Endodermal cell (in vitro differentiated cells): ENCODE measurements at regions not wholly inside any gene's neighbourhood (a gene's known extent, or its start where the extent isn't known, plus 50 kb on each side); places are given as distances from the start of the nearest gene placed in this dataset.

Experiments
- DNase-seq: peaks from one replicate; pipeline ENCODE4 v3.0.0-alpha.2; 2017
- H3K27ac ChIP-seq: 2 replicates; pipeline ENCODE4 v1.5.1; 2013; ENCODE audit warnings: mild to moderate bottlenecking, low read depth, low read length, moderate library complexity
- H3K27me3 ChIP-seq: 2 replicates; pipeline ENCODE4 v1.6.1; 2013; ENCODE audit warnings: mild to moderate bottlenecking, low read length, moderate library complexity; ENCODE audit not compliant: insufficient read depth, control insufficient read depth, poor library complexity, severe bottlenecking
- H3K36me3 ChIP-seq: 2 replicates; pipeline ENCODE4 v1.7.0; 2013; ENCODE audit warnings: mild to moderate bottlenecking, low read length, moderate library complexity; ENCODE audit not compliant: control insufficient read depth, insufficient read depth
- H3K4me1 ChIP-seq: one replicate; pipeline ENCODE4 v1.7.0; 2013; ENCODE audit warnings: low read length; ENCODE audit not compliant: control insufficient read depth, insufficient read depth
- H3K4me3 ChIP-seq: 2 replicates; pipeline ENCODE4 v1.5.1; 2013; ENCODE audit warnings: mild to moderate bottlenecking, low read length, moderate library complexity
- H3K9ac ChIP-seq: 2 replicates; pipeline ENCODE4 v1.6.1; 2013; ENCODE audit warnings: mild to moderate bottlenecking, low read length, moderate library complexity; ENCODE audit not compliant: poor library complexity, severe bottlenecking; ENCODE audit errors: extremely low read depth
- H3K9me3 ChIP-seq: 2 replicates; pipeline ENCODE4 v1.6.1; 2013; ENCODE audit warnings: mild to moderate bottlenecking, low read length, moderate library complexity; ENCODE audit not compliant: control insufficient read depth
- H3K27ac Mint-ChIP-seq: 2 replicates; pipeline ENCODE4 v1.8.0; 2020; ENCODE audit warnings: mixed read lengths
- H3K27me3 Mint-ChIP-seq: 2 replicates; pipeline ENCODE4 v1.8.0; 2021; ENCODE audit warnings: mild to moderate bottlenecking, mixed read lengths; ENCODE audit not compliant: insufficient read depth
- H3K36me3 Mint-ChIP-seq: 2 replicates; pipeline ENCODE4 v1.8.0; 2020; ENCODE audit warnings: low read depth, mixed read lengths
- H3K4me1 Mint-ChIP-seq: 2 replicates; pipeline ENCODE4 v1.8.0; 2020; ENCODE audit warnings: mixed read lengths
- H3K4me3 Mint-ChIP-seq: 2 replicates; pipeline ENCODE4 v1.8.0; 2020; ENCODE audit warnings: mild to moderate bottlenecking, moderate library complexity, mixed read lengths
- H3K9me3 Mint-ChIP-seq: 2 replicates; pipeline ENCODE4 v1.8.0; 2020; ENCODE audit warnings: mild to moderate bottlenecking, mixed read lengths
- CTCF ChIP-seq: fragments of 200-600 bp; sonication (generic); conservative IDR thresholded peaks from 2 replicates; pipeline ENCODE4 v1.5.0; 2021; ENCODE audit warnings: antibody characterized with exemption, mild to moderate bottlenecking
- WGBS, 2 experiments: methylation state at CpG; one replicate each; pipeline versions ENCODE4 v1.1.5 to v1.1.7; 2013; ENCODE audit warnings: missing lambda C conversion rate in 2 of 2, mixed read lengths in 1 of 2; ENCODE audit not compliant: insufficient coverage in 1 of 2, insufficient read length in 1 of 2; 5-methylcytosine and 5-hydroxymethylcytosine counted together

GRCh38 chr17:5804251-5804650, 219.9 kb upstream of the NLRP1 start:
- H3K4me1 Mint-ChIP-seq: peaks cover 4% of the 10 kb centered on the region
- Histone ChIP-seq H3K9me3 (peaks cover 34% of the 10 kb centered on the region), H3K27ac (no peak overlapping the region), H3K36me3 (no peaks in the 10 kb centered on the region), H3K27me3 (peaks cover 8% of the 10 kb centered on the region), H3K4me3 (no peak overlapping the region), H3K4me1 (peaks cover 6% of the 10 kb centered on the region), H3K9ac (no peak overlapping the region)
- 91 to 100% methylated on average over 3 to 5 of the region's 5 CpGs for WGBS, 2 experiments
- H3K27ac Mint-ChIP-seq: no peak overlapping the region
- H3K36me3 Mint-ChIP-seq: no peaks in the 10 kb centered on the region
- H3K4me3 Mint-ChIP-seq: no peak overlapping the region
- peaks cover 38% of the 10 kb centered on the region for H3K9me3 Mint-ChIP-seq
- DNase-seq: no peak
- TF ChIP-seq CTCF: no peak
- H3K27me3 Mint-ChIP-seq: peaks cover 19% of the 10 kb centered on the region

- Histone ChIP-seq H3K27ac (no peak overlapping the region), H3K4me1 (no peaks in the 10 kb centered on the region), H3K36me3 (no peaks in the 10 kb centered on the region), H3K9ac (no peak overlapping the region), H3K27me3 (no peaks in the 10 kb centered on the region), H3K4me3 (peak overlapping the region; percentile 18), H3K9me3 (peaks cover 46% of the 10 kb centered on the region)
- H3K27me3 Mint-ChIP-seq: peaks cover 7% of the 10 kb centered on the region
- peaks cover 72% of the 10 kb centered on the region for H3K9me3 Mint-ChIP-seq
- H3K4me1 Mint-ChIP-seq: peaks cover 5% of the 10 kb centered on the region
- DNase-seq: no peak
- WGBS, 2 experiments: 75% methylated on average over 1 of the region's 1 CpG; no CpG with 5 or more reads in 1 of the 2 experiments
- H3K36me3 Mint-ChIP-seq: peaks cover 13% of the 10 kb centered on the region
- no peak for TF ChIP-seq CTCF
- H3K27ac Mint-ChIP-seq: no peak overlapping the region
- no peak overlapping the region for H3K4me3 Mint-ChIP-seq
Observed at GRCh38 chr17:5809056-5809455, 224.7 kb upstream of the NLRP1 start.

- DNase-seq: no peak
- no peaks in the 10 kb centered on the region for H3K27me3 ChIP-seq
- H3K36me3 ChIP-seq: no peaks in the 10 kb centered on the region
- H3K9me3 ChIP-seq: peaks cover 41% of the 10 kb centered on the region
- H3K9ac ChIP-seq: no peak overlapping the region
- TF ChIP-seq CTCF: no peak
- H3K9me3 Mint-ChIP-seq: peaks cover 71% of the 10 kb centered on the region
- WGBS, 2 experiments: 78 to 86% methylated on average over 1 to 3 of the region's 3 CpGs
- no peak overlapping the region for H3K4me3 Mint-ChIP-seq
- no peak overlapping the region for H3K4me3 ChIP-seq
- no peak overlapping the region for H3K27ac Mint-ChIP-seq
- H3K27ac ChIP-seq: no peak overlapping the region
- no peaks in the 10 kb centered on the region for H3K4me1 ChIP-seq
- peaks cover 7% of the 10 kb centered on the region for H3K27me3 Mint-ChIP-seq
- peaks cover 13% of the 10 kb centered on the region for H3K36me3 Mint-ChIP-seq
- H3K4me1 Mint-ChIP-seq: peaks cover 5% of the 10 kb centered on the region
Observed at GRCh38 chr17:5809580-5810188, 225.4 kb upstream of the NLRP1 start.
